ENCODE measurements at regions not wholly inside any gene's neighbourhood (a gene's known extent, or its start where the extent isn't known, plus 50 kb on each side); places are given as distances from the start of the nearest gene placed in this dataset.

GRCh38 chr2:215573496-215573895, 137.6 kb upstream of the FN1 start (continued):
- no peak for TF ChIP-seq ZNF407 (IDR thresholded peaks at IDR 0.05; ENCODE audit: low read depth)
- no peak for TF ChIP-seq CTBP1 (IDR thresholded peaks at IDR 0.05; ENCODE audit: borderline replicate concordance)
- TF ChIP-seq, protein P1, sequence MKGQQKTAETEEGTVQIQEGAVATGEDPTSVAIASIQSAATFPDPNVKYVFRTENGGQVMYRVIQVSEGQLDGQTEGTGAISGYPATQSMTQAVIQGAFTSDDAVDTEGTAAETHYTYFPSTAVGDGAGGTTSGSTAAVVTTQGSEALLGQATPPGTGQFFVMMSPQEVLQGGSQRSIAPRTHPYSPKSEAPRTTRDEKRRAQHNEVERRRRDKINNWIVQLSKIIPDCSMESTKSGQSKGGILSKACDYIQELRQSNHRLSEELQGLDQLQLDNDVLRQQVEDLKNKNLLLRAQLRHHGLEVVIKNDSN (CRISPR knock-in tag; IDR thresholded peaks at IDR 0.05): no peak
- TF ChIP-seq MTF1 (CRISPR knock-in tag; IDR thresholded peaks at IDR 0.05; ENCODE audit: borderline replicate concordance): no peak
